ENCODE measurements at regions not wholly inside any gene's neighbourhood (a gene's known extent, or its start where the extent isn't known, plus 50 kb on each side); places are given as distances from the start of the nearest gene placed in this dataset.

GRCh38 chr2:65503746-65504145, 71.3 kb upstream of the SPRED2 start:
- Histone ChIP-seq H3K27me3 (replicated peaks; ENCODE audit: insufficient read depth, low read depth, low read length, poor library complexity) (no peaks in the 10 kb centered on the region), H3K9me3 (ENCODE audit: low read depth, low read length, poor library complexity, severe bottlenecking) (no peaks in the 10 kb centered on the region), H3K4me3 (ENCODE audit: low read depth, low read length, poor library complexity, severe bottlenecking) (no peak overlapping the region), H3K27ac (ENCODE audit: low read depth, low read length, poor library complexity, severe bottlenecking) (no peak overlapping the region), H3K4me1 (ENCODE audit: insufficient read depth, low read length, poor library complexity, severe bottlenecking) (no peaks in the 10 kb centered on the region), H3K36me3 (ENCODE audit: insufficient read depth, low read length, poor library complexity, severe bottlenecking) (no peaks in the 10 kb centered on the region)
- ChIA-PET POLR2A (ENCODE audit: low non-redundant PET) (no interaction called here), CTCF (interaction anchor here (0.6 kb wide), 1 partner anchor 179 kb away, joined by 3 read pairs; no protein-coding TSS in a partner anchor)
- BruUV-seq (replicated peaks), result no TSS peak
- intact Hi-C loops (cut with micrococcal nuclease; ENCODE audit: unreplicated experiment), result no loop called here
- no peak for DNase-seq (ENCODE audit: low spot score)
- TF ChIP-seq CTCF (conservative IDR thresholded peaks at IDR 0.05; ENCODE audit: low read depth, low read length), result no peak
- TF ChIP-seq EZH2 (IDR thresholded peaks at IDR 0.05; ENCODE audit: borderline replicate concordance, low read depth, low read length, poor library complexity, severe bottlenecking), result no peak

GRCh38 chr2:65501836-65502235, 69.4 kb upstream of the SPRED2 start:
- intact Hi-C loops (cut with micrococcal nuclease; ENCODE audit: unreplicated experiment), result no loop called here
- Histone ChIP-seq H3K4me3 (ENCODE audit: low read depth, low read length, poor library complexity, severe bottlenecking) (no peak overlapping the region), H3K27me3 (replicated peaks; ENCODE audit: insufficient read depth, low read depth, low read length, poor library complexity) (no peaks in the 10 kb centered on the region), H3K9me3 (ENCODE audit: low read depth, low read length, poor library complexity, severe bottlenecking) (no peaks in the 10 kb centered on the region), H3K27ac (ENCODE audit: low read depth, low read length, poor library complexity, severe bottlenecking) (no peak overlapping the region), H3K4me1 (ENCODE audit: insufficient read depth, low read length, poor library complexity, severe bottlenecking) (no peaks in the 10 kb centered on the region), H3K36me3 (ENCODE audit: insufficient read depth, low read length, poor library complexity, severe bottlenecking) (no peaks in the 10 kb centered on the region)
- CTCF ChIA-PET, result no interaction called here
- POLR2A ChIA-PET (ENCODE audit: low non-redundant PET), result no interaction called here
- no peak for TF ChIP-seq EZH2 (IDR thresholded peaks at IDR 0.05; ENCODE audit: borderline replicate concordance, low read depth, low read length, poor library complexity, severe bottlenecking)
- no peak for TF ChIP-seq CTCF (conservative IDR thresholded peaks at IDR 0.05; ENCODE audit: low read depth, low read length)
- DNase-seq (ENCODE audit: low spot score), result no peak
- BruUV-seq (replicated peaks), result no TSS peak

- intact Hi-C loops (cut with micrococcal nuclease; ENCODE audit: unreplicated experiment), result no loop called here
- no peak for TF ChIP-seq EZH2 (IDR thresholded peaks at IDR 0.05; ENCODE audit: borderline replicate concordance, low read depth, low read length, poor library complexity, severe bottlenecking)
- no peak for TF ChIP-seq CTCF (conservative IDR thresholded peaks at IDR 0.05; ENCODE audit: low read depth, low read length)
- POLR2A ChIA-PET (ENCODE audit: low non-redundant PET), result no interaction called here
- Histone ChIP-seq H3K4me1 (ENCODE audit: insufficient read depth, low read length, poor library complexity, severe bottlenecking) (no peaks in the 10 kb centered on the region), H3K4me3 (ENCODE audit: low read depth, low read length, poor library complexity, severe bottlenecking) (no peak overlapping the region), H3K27ac (ENCODE audit: low read depth, low read length, poor library complexity, severe bottlenecking) (no peak overlapping the region), H3K9me3 (ENCODE audit: low read depth, low read length, poor library complexity, severe bottlenecking) (no peaks in the 10 kb centered on the region), H3K36me3 (ENCODE audit: insufficient read depth, low read length, poor library complexity, severe bottlenecking) (no peaks in the 10 kb centered on the region), H3K27me3 (replicated peaks; ENCODE audit: insufficient read depth, low read depth, low read length, poor library complexity) (no peaks in the 10 kb centered on the region)
- no TSS peak for BruUV-seq (replicated peaks)
- no peak for DNase-seq (ENCODE audit: low spot score)
- CTCF ChIA-PET, result no interaction called here
These were observed 68.7 kb upstream of the SPRED2 start for GRCh38 chr2:65501074-65501473.
